NCI-H1105 treated with DMSO at 0.1 percent for 48 hours (cell line): ENCODE measurements at regions not wholly inside any gene's neighbourhood (a gene's known extent, or its start where the extent isn't known, plus 50 kb on each side); places are given as distances from the start of the nearest gene placed in this dataset.
"Not testable (repeated sequence)": the region's sequence is repeated elsewhere in the genome, so short reads cannot be mapped to it uniquely, and the experiment has no call there.

Experiments used
- DNase-seq: peaks from one replicate; lab custom pipeline; 2025; lab: John Stamatoyannopoulos, UW

- DNase-seq: no peak
Observed at GRCh38 chr3:178203165-178203564, 333.1 kb upstream of the KCNMB2 start.

- no peak for DNase-seq
Observed at GRCh38 chr3:178203650-178204049, 332.6 kb upstream of the KCNMB2 start.

DNA sequence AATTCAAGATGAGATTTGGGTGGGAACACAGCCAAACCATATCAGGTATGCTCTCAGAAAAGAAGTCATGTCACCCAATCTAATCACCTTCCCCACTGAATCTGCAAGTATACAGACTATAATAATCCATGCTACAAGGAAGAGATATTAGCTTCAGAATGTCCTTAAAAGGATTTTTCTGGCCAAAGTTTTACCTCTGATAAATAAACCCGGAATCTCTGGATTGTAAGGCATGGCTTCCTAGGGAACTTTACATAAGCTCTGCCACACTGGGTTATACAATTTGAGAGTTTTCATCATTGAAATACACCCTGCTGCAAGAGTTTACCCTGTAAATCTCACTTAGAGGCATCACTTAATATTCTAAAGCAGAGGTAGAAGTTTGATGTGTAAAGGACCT is 330.5 kb upstream of the KCNMB2 start:
- no peak for DNase-seq

GRCh38 chr3:178206521-178206920 is 329.7 kb upstream of the KCNMB2 start:
- no peak for DNase-seq

DNA sequence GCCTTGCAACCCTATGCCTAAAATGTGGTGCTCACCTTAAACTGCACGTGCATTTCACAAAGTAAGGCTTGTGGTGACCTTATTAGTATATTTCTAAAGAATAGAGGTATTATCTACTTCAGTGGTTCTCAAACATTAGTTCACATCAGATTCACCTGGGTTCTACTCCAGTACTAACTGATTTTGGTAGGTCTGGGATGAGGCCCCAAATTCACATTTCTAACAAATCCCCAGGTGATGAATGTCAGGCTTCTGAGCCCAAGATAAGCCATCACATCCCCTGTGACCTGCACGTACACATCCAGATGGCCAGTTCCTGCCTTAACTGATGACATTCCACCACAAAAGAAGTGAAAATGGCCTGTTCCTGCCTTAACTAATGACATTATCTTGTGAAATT is 329.1 kb upstream of the KCNMB2 start:
- not testable (repeated sequence) for DNase-seq

GRCh38 chr3:178207627-178208026 is 328.6 kb upstream of the KCNMB2 start:
- DNase-seq: not testable (repeated sequence)

GRCh38 chr3:178209116-178209515 is 327.1 kb upstream of the KCNMB2 start:
- DNase-seq: not testable (repeated sequence)

GRCh38 chr3:178209618-178210017 is 326.6 kb upstream of the KCNMB2 start:
- not testable (repeated sequence) for DNase-seq

DNA sequence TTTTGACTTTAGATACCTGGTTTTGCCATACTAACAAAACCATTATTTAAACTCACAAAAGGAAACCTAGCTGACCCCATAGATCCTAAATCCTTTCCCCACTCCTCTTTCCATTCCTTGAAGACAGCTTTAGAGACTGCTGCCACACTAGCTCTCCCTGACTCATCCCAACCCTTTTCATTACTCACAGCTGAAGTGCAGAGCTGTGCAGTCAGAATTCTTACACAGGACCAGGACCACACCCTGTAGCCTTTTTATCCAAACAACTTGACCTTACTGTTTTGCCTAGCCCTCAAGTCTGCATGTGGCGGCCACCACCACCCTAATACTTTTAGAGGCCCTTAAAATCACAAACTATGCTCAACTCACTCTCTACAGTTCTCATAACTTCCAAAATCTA is 325.1 kb upstream of the KCNMB2 start:
- not testable (repeated sequence) for DNase-seq

DNA sequence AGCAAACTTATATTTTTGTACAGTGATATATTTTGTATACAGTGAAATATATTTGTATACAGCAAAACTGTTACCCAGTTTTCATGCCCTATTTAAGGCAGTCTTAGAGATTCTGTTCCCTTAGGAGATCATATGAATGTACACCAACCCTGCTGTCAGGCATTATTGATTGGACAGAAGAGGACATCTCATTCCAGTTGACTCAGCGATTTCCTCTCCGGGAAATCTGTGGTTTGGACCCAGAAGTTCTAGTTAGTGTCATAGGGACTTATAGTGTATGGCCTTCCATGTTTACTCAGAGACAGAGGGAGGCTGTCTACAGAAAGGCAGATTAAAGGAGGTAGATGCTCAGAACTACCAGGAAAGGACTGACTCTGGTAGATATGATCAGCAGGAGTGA is 318.8 kb upstream of the KCNMB2 start:
- DNase-seq: no peak

DNA sequence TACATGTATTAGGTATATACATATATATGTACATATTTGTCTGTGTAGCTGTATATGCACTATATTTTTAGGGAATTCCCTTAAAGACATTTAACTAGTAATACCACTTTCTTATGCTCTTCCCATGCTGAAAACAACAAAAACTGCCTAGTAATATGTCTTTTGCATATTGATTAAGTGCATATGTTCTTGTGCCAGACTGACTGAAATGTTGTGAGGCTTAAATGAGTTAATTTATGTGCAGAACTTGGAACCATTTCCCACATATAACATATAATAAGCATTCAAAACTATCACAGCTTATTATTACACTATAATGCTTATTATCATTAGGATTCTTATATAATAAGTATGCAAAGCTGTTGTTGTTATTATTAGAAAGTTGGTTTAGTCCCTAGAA is 318.0 kb upstream of the KCNMB2 start:
- no peak for DNase-seq

- DNase-seq: not testable (repeated sequence)
Observed at GRCh38 chr3:178219661-178220060, 316.6 kb upstream of the KCNMB2 start.

DNA sequence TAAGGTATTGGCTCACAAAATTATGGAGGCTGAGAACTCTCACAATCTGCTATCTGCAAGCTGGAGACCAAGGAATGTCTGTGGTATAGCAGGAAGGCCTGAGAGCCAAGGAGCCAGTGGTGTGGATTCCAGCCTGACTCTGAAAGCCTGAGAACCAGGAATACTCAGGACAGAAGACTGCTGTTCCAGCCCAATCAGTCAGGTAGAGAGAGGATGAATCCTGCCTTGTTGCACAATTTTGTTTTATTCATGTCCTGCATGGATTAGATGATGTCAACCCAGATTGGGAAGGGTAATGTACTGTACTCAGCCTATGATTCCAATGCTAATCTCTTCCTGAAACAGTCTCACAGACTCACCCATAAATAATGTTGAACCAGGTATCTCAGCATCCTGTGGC is 312.4 kb upstream of the KCNMB2 start:
- DNase-seq: no peak

- DNase-seq: no peak
Observed at GRCh38 chr3:178226094-178226493, 310.1 kb upstream of the KCNMB2 start.

DNA sequence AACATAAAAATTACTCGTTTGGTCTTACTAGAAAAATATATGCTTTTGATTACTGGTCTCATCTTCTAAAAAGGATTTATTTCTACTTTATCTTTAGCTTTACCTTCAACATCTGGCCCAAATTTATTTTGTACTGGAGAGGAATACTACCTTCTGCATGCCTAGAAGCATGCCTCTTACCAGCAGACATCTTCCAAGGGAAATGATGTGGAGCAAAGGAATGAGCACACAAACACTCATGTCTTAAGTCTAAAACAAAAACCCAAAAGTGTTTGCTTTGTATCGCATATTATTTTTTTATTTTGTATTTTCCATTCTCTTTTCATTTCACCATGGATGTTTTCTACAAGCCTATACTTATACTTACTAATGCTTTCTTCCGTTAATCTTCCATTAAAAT is 304.6 kb upstream of the KCNMB2 start:
- no peak for DNase-seq

GRCh38 chr3:178233371-178234071 is 302.7 kb upstream of the KCNMB2 start:
- DNase-seq: no peak

GRCh38 chr3:178236555-178237277 is 299.5 kb upstream of the KCNMB2 start:
- DNase-seq: no peak

GRCh38 chr3:178238179-178238578 is 298.1 kb upstream of the KCNMB2 start:
- DNase-seq: no peak

DNA sequence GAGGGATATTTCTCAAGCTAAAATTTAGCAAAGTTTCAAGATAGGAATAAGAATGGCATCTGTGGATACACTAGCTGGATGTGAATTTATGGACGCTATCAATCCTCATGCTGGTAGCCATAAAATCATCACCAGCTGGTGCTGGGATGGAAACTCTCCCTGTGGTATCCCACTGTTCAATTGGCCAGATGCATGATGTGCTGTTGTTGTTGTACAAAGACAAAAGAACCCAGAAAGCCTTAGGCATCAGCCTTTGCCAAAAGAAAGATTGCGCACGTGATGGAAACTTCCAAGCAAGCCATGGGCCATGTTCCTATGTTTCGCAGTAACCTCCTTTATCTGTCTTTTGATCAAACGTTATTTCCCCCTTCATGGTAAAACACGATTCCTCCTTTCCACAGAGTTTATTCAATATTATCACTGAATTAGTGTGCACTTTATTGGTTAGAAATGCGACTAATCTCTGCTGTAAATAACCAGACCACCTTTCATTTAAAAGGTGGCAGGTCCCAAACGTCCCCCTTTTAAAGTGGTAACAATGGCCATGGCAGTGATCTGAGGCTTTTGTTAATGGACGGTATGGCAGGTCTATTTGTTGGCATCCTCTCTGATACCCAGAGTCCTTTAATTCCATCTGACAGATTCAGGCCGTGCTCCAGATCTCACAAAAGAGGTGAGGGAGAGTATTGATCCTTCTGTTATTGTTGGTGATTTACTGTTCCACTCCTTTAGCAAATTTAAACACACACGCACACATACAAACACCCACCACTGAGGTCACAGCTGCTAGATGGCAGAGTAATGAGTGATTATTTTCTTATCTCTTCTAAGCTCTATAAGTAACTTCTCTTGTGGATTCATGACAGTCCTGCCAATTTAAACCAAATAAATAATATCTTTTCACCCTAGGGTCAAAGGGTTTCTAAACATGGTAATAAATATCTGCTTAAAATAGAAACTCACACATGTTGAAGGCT is 291.2 kb upstream of the KCNMB2 start:
- DNase-seq: no peak

DNA sequence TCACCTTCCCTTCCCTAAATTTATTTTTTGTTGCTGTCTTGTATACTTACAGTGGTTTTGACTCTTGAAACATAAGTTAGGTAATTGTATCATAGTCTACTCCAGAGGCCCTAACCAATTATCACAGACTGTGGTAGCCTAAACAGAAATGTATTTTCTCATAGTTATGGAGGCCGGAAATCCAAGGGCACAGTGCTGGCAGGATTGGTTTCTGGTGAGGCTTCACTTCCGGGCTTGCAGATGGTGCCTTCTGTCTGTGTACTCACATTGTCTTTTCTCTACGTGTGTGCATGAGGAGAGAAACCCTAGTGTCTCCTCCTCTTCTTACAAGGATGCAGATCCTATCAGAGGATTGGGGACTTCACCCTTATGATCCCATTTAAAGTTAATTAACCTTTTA is 290.2 kb upstream of the KCNMB2 start:
- no peak for DNase-seq

DNA sequence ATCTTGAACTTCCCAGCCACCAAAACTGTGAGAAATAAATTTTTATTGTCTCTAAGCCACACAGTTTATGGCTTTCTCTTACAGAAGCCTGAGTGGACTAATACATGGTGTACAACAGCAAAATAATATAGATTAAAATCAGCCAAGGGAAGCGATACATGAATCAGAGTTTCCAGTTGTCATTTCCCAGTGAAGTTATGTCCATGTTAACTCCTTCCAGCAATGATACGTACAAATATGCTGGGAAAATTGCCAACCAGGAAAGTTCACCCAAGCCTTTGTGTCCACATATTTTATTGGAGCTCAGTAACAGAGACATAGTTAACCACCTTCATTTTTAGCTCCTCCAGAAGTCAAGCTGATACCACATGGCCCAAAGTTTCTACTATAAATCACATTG is 280.9 kb upstream of the KCNMB2 start:
- no peak for DNase-seq

DNA sequence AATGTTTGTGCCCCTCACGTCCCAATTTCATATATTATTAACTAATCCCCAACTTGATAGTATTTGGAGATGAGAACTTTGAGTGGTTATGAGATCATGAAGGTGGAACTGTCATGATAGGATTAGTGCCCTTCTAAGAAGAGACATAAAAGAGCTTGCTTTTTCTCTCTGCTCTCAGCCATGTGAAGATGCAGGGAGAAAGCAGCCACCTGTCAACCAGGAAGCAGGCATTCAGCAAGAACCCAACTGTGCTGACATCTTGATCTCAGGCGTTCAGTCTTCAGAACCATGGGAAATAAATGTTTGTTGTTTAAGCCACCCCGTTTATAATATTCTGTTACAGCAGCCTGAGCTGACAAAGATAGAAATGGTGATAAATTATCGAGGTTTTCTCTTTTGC is 278.7 kb upstream of the KCNMB2 start:
- no peak for DNase-seq

DNA sequence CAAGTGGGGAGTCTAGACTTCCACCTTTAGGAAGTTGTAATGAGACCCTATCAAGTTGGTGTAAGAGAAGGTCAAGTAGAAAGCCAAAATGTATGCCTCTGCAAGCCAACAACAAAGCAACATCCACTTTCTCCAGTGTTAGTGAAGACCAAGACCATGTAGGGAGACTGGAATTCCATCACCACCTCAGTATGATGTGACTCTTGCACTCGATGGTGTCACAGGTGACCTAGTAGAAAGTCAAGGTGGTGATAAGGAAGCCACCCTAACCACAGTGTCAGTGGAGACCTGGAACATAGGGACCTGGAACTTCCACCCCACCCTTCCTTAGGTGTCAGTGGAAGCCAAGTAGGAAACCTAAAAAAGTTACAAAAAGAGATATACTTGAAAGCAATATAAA is 278.1 kb upstream of the KCNMB2 start:
- DNase-seq: no peak
